Suprapubic skin (tissue), 4 donors: ENCODE measurements at regions not wholly inside any gene's neighbourhood (a gene's known extent, or its start where the extent isn't known, plus 50 kb on each side); places are given as distances from the start of the nearest gene placed in this dataset.

Experiments
- DNase-seq, 2 donors: peaks; one replicate each; pipeline ENCODE4 v3.0.0-alpha.2; 2019; ENCODE audit warnings: low spot score in 2 of 2
- H3K27ac ChIP-seq: fragments of 200-600 bp; sonication (generic); one replicate; pipeline ENCODE4 v1.5.1; 2019
- H3K27me3 ChIP-seq: fragments of 200-600 bp; sonication (generic); one replicate; pipeline ENCODE4 v1.5.1; 2019
- H3K36me3 ChIP-seq: fragments of 200-600 bp; sonication (generic); one replicate; pipeline ENCODE4 v1.5.1; 2019
- H3K4me1 ChIP-seq: fragments of 200-600 bp; sonication (generic); one replicate; pipeline ENCODE4 v1.5.1; 2019
- H3K4me3 ChIP-seq: fragments of 200-600 bp; sonication (generic); one replicate; pipeline ENCODE4 v1.5.1; 2019; ENCODE audit warnings: mild to moderate bottlenecking
- H3K9me3 ChIP-seq: fragments of 200-600 bp; sonication (generic); one replicate; pipeline ENCODE4 v1.5.1; 2019
- CTCF ChIP-seq, 2 donors: fragments of 200-600 bp in 1 of 2; fragments of 450-650 bp in 1 of 2; sonication (generic) in 1 of 2; IDR thresholded peaks; one replicate each; pipeline ENCODE4 v1.5.1; 2016 to 2019; ENCODE audit warnings: antibody characterized with exemption in 2 of 2, mild to moderate bottlenecking in 1 of 2, moderate library complexity in 1 of 2
- EP300 ChIP-seq: sonication (generic); formaldehyde crosslinking; IDR thresholded peaks from one replicate; pipeline ENCODE4 v1.6.1; 2017; ENCODE audit warnings: antibody characterized with exemption
- POLR2A ChIP-seq, 2 donors: fragments of 450-650 bp; IDR thresholded peaks; one replicate each; pipeline ENCODE4 v1.6.1; 2017; ENCODE audit warnings: antibody characterized with exemption in 2 of 2, mild to moderate bottlenecking in 2 of 2, moderate library complexity in 2 of 2
- POLR2AphosphoS5 ChIP-seq, 3 donors: sonication (generic); formaldehyde crosslinking; IDR thresholded peaks; one replicate each; pipeline ENCODE4 v1.6.1; 2017; ENCODE audit warnings: antibody characterized with exemption in 3 of 3
- whole genome bisulfite sequencing: methylation state at CpG from one replicate; pipeline ENCODE4 v1.1.5; 2018; 5-methylcytosine and 5-hydroxymethylcytosine counted together

- 72% methylated on average over 4 of the region's 4 CpGs for WGBS
- no peak for TF ChIP-seq POLR2AphosphoS5 (IDR thresholded peaks at IDR 0.05)
- TF ChIP-seq POLR2A (IDR thresholded peaks at IDR 0.05) = no peak
- TF ChIP-seq CTCF (IDR thresholded peaks at IDR 0.05) = no peak
- TF ChIP-seq EP300 = no peak
Measured at GRCh38 chr6:105954148-105954547, 132.0 kb upstream of the PRDM1 start.

GRCh38 chr6:105952772-105953690 is 133.1 kb upstream of the PRDM1 start:
- TF ChIP-seq EP300 (no peak), CTCF (IDR thresholded peaks at IDR 0.05) (no peak), POLR2AphosphoS5 (IDR thresholded peaks at IDR 0.05) (no peak), POLR2A (IDR thresholded peaks at IDR 0.05) (no peak)
- Histone ChIP-seq H3K9me3 (no peaks in the 10 kb centered on the region), H3K27me3 (no peaks in the 10 kb centered on the region), H3K4me3 (no peak overlapping the region), H3K36me3 (no peaks in the 10 kb centered on the region), H3K4me1 (no peaks in the 10 kb centered on the region), H3K27ac (no peak overlapping the region)
- 73% methylated on average over 7 of the region's 7 CpGs for WGBS
- no peak for DNase-seq

More at GRCh38 chr6:105954148-105954547, 132.0 kb upstream of the PRDM1 start:
- H3K4me3 ChIP-seq = no peak overlapping the region
- DNase-seq = no peak
- H3K27me3 ChIP-seq = no peaks in the 10 kb centered on the region
- H3K9me3 ChIP-seq = no peaks in the 10 kb centered on the region
- H3K36me3 ChIP-seq = no peaks in the 10 kb centered on the region
- no peak overlapping the region for H3K27ac ChIP-seq
- H3K4me1 ChIP-seq = no peaks in the 10 kb centered on the region

GRCh38 chr6:105952326-105952725 is 133.8 kb upstream of the PRDM1 start:
- WGBS = 91% methylated on average over 3 of the region's 3 CpGs
- no peaks in the 10 kb centered on the region for H3K4me1 ChIP-seq
- no peak overlapping the region for H3K4me3 ChIP-seq
- no peaks in the 10 kb centered on the region for H3K36me3 ChIP-seq
- H3K27ac ChIP-seq = no peak overlapping the region
- no peak for DNase-seq
- TF ChIP-seq CTCF (IDR thresholded peaks at IDR 0.05) (no peak), POLR2A (IDR thresholded peaks at IDR 0.05) (no peak), EP300 (no peak), POLR2AphosphoS5 (IDR thresholded peaks at IDR 0.05) (no peak)
- H3K27me3 ChIP-seq = no peaks in the 10 kb centered on the region
- H3K9me3 ChIP-seq = no peaks in the 10 kb centered on the region

GRCh38 chr6:105951322-105951721 is 134.8 kb upstream of the PRDM1 start:
- Histone ChIP-seq H3K9me3 (no peaks in the 10 kb centered on the region), H3K27me3 (no peaks in the 10 kb centered on the region), H3K27ac (no peak overlapping the region), H3K4me1 (no peaks in the 10 kb centered on the region), H3K36me3 (no peaks in the 10 kb centered on the region), H3K4me3 (no peak overlapping the region)
- TF ChIP-seq POLR2AphosphoS5 (IDR thresholded peaks at IDR 0.05) = no peak
- 92% methylated on average over 4 of the region's 4 CpGs for WGBS
- DNase-seq = no peak

- no peaks in the 10 kb centered on the region for H3K36me3 ChIP-seq
- no peak for DNase-seq
- H3K9me3 ChIP-seq = no peaks in the 10 kb centered on the region
- H3K27ac ChIP-seq = no peak overlapping the region
- no peaks in the 10 kb centered on the region for H3K27me3 ChIP-seq
- H3K4me1 ChIP-seq = no peaks in the 10 kb centered on the region
- 82% methylated on average over 2 of the region's 2 CpGs for WGBS
- H3K4me3 ChIP-seq = no peak overlapping the region
- no peak for TF ChIP-seq CTCF (IDR thresholded peaks at IDR 0.05)
- TF ChIP-seq POLR2AphosphoS5 (IDR thresholded peaks at IDR 0.05) = no peak
- no peak for TF ChIP-seq POLR2A (IDR thresholded peaks at IDR 0.05)
- no peak for TF ChIP-seq EP300
Measured at GRCh38 chr6:105949869-105950268, 136.3 kb upstream of the PRDM1 start.
